GM19025 (cell line): ENCODE measurements at regions not wholly inside any gene's neighbourhood (a gene's known extent, or its start where the extent isn't known, plus 50 kb on each side); places are given as distances from the start of the nearest gene placed in this dataset.
"Not testable (repeated sequence)": the region's sequence is repeated elsewhere in the genome, so short reads cannot be mapped to it uniquely, and the experiment has no call there.

ENCODE experiments used
- ATAC-seq: cut with Tn5 transposase; IDR thresholded peaks from one replicate; pipeline ENCODE4 v1.9.1; 2021; ENCODE audit warnings: mild to moderate bottlenecking, low read depth, moderate library complexity; ENCODE audit not compliant: unreplicated experiment

GRCh38 chr5:109580225-109580624 lies 109.5 kb upstream of the MAN2A1 start:
- no peak for ATAC-seq

- no peak for ATAC-seq
Measured at GRCh38 chr5:109575506-109575905, 114.2 kb upstream of the MAN2A1 start.

GRCh38 chr5:109574985-109575384 lies 114.7 kb upstream of the MAN2A1 start:
- ATAC-seq: no peak

GRCh38 chr5:109573766-109574165 lies 116.0 kb upstream of the MAN2A1 start:
- ATAC-seq: no peak

GRCh38 chr5:109573256-109573655 lies 116.5 kb upstream of the MAN2A1 start:
- ATAC-seq: no peak

- ATAC-seq: no peak
Measured at GRCh38 chr5:109571785-109572184, 117.9 kb upstream of the MAN2A1 start.

- ATAC-seq: no peak
Measured at GRCh38 chr5:109570362-109570874, 119.3 kb upstream of the MAN2A1 start.

- ATAC-seq: no peak
Measured at GRCh38 chr5:109567374-109568044, 122.2 kb upstream of the MAN2A1 start.

- no peak for ATAC-seq
Measured at GRCh38 chr5:109566361-109566760, 123.4 kb upstream of the MAN2A1 start.

- ATAC-seq: no peak
Measured at GRCh38 chr5:109563739-109564138, 126.0 kb upstream of the MAN2A1 start.

- ATAC-seq: no peak
Measured at GRCh38 chr5:109563189-109563588, 126.5 kb upstream of the MAN2A1 start.

GRCh38 chr5:109562441-109562840 lies 127.3 kb upstream of the MAN2A1 start:
- no peak for ATAC-seq

- no peak for ATAC-seq
Measured at GRCh38 chr5:109561447-109561846, 128.3 kb upstream of the MAN2A1 start.

GRCh38 chr5:109560554-109560953 lies 129.2 kb upstream of the MAN2A1 start:
- ATAC-seq: no peak

GRCh38 chr5:109558952-109559351 lies 130.8 kb upstream of the MAN2A1 start:
- no peak for ATAC-seq

- ATAC-seq: no peak
Measured at GRCh38 chr5:109558364-109558763, 131.4 kb upstream of the MAN2A1 start.

GRCh38 chr5:109553846-109554245 lies 135.9 kb upstream of the MAN2A1 start:
- no peak for ATAC-seq

- not testable (repeated sequence) for ATAC-seq
Measured at GRCh38 chr5:109551234-109551633, 138.5 kb upstream of the MAN2A1 start.

- ATAC-seq: no peak
Measured at GRCh38 chr5:109550077-109550476, 139.7 kb upstream of the MAN2A1 start.

- no peak for ATAC-seq
Measured at GRCh38 chr5:109546461-109546860, 136.7 kb upstream of the PJA2 start.

GRCh38 chr5:109544873-109545272 lies 135.1 kb upstream of the PJA2 start:
- not testable (repeated sequence) for ATAC-seq

GRCh38 chr5:109538692-109539091 lies 128.9 kb upstream of the PJA2 start:
- ATAC-seq: not testable (repeated sequence)
